ENCODE measurements at regions not wholly inside any gene's neighbourhood (a gene's known extent, or its start where the extent isn't known, plus 50 kb on each side); places are given as distances from the start of the nearest gene placed in this dataset.

DNA sequence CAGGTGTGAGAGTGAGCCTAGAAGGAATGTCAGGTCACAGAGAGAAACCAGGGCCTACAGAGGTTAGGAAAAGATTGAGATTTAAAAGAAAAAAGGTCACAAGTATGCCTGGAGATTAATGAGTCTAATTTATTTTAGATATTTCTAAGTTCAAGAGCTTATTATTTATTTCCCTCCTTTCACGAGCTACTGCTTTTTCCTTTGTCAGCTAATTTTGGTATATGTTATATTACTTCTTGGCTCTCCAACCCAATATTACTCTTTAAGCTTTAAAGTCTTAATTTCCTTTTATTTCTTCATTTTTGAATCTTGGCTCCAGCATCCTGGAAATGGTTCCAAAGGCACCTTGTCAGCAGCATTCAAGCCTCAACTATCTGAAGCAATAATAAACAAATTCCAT lies 109.5 kb upstream of the MIS18BP1 start:
- CTCF ChIA-PET, result no interaction called here
- POLR2A ChIA-PET, result no interaction called here

DNA sequence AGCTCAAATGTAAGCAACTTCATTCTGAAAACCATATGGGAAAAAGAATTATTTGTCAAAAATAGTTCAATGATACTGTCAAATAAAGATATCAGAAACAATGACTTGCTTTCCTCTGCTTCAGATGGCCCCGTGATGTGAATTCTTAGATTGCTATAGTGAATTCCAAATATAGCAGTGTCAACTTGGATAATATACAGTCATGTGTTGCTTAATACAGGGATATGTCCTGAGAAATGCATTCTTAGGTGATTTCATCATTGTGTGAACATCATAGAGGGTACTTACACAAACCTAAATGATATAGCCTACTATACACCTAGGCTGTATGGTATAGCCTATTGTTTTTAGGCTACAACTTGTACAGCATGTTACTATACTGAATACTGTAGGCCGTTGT lies 108.7 kb upstream of the MIS18BP1 start:
- Mint-ChIP-seq H3K9me3 (no peaks in the 10 kb centered on the region), H3K27me3 (no peaks in the 10 kb centered on the region), H3K27ac (no peak overlapping the region), H3K4me3 (no peak overlapping the region), H3K36me3 (ENCODE audit: low read depth) (no peaks in the 10 kb centered on the region), H3K4me1 (no peaks in the 10 kb centered on the region)
- DNase-seq, result no peak
- ChIA-PET CTCF (no interaction called here), POLR2A (no interaction called here)

More for the DNA sequence above, 109.5 kb upstream of the MIS18BP1 start:
- Mint-ChIP-seq H3K4me1 (no peaks in the 10 kb centered on the region), H3K27me3 (no peaks in the 10 kb centered on the region), H3K27ac (no peak overlapping the region), H3K9me3 (no peaks in the 10 kb centered on the region), H3K4me3 (no peak overlapping the region), H3K36me3 (ENCODE audit: low read depth) (no peaks in the 10 kb centered on the region)
- no peak for DNase-seq

DNA sequence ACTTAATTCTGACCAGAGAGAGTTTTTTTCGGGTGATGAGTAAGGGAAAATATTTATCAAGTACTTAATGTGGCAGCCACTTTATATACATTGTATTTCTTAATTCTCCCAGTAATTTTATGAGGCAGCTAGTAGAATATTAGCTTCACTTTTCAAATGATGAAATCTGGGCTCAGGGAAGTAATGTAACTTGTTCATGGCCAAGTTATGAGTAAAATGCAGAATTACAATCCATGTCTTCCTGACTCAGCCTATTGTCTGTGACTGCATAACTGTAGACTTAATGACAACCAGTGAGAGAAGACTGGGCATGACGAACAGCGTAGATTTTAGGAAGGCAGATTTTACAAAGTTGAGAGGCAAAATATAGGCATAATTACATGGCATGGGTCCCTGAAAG lies 106.7 kb upstream of the MIS18BP1 start:
- Mint-ChIP-seq H3K4me3 (no peak overlapping the region), H3K4me1 (no peaks in the 10 kb centered on the region), H3K36me3 (ENCODE audit: low read depth) (no peaks in the 10 kb centered on the region), H3K27me3 (no peaks in the 10 kb centered on the region), H3K9me3 (no peaks in the 10 kb centered on the region), H3K27ac (no peak overlapping the region)
- no peak for DNase-seq
- POLR2A ChIA-PET, result no interaction called here
- CTCF ChIA-PET, result no interaction called here

DNA sequence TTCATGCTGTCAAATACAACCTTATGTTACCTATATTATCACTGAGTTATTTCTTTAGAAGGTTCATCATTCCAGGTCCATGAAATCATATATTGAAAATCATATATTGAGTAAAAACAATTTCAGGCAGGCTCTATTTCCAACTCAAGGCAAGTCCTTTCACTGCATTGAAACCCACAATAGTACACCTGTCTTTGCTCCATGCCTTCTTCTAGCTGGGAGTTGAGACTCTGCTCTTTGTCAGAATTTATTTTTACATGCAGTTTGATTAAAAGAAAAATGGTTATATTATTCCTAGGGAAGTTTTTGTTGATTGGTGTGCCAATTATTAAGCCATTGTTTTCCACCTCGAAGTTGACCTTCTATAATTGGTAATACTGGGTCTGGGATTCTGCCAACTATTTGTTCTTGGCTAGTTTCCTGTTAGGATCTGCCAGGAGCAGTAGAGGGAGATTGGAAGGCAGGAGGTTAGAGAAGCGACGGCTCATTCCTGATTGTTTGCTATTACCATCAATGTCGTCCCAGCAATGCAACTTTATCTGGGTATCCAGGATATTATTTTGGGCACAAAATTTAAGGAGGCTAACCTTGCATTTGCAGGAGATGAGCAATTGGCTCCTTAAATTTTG lies 79.5 kb upstream of the MIS18BP1 start:
- POLR2A ChIA-PET, result no interaction called here
- H3K36me3 Mint-ChIP-seq (ENCODE audit: low read depth), result no peaks in the 10 kb centered on the region
- H3K9me3 Mint-ChIP-seq, result peaks cover 11% of the 10 kb centered on the region
- H3K4me3 Mint-ChIP-seq, result no peak overlapping the region
- DNase-seq, result no peak
- CTCF ChIA-PET, result no interaction called here
- no peaks in the 10 kb centered on the region for H3K4me1 Mint-ChIP-seq
- no peaks in the 10 kb centered on the region for H3K27me3 Mint-ChIP-seq
- no peak overlapping the region for H3K27ac Mint-ChIP-seq

DNA sequence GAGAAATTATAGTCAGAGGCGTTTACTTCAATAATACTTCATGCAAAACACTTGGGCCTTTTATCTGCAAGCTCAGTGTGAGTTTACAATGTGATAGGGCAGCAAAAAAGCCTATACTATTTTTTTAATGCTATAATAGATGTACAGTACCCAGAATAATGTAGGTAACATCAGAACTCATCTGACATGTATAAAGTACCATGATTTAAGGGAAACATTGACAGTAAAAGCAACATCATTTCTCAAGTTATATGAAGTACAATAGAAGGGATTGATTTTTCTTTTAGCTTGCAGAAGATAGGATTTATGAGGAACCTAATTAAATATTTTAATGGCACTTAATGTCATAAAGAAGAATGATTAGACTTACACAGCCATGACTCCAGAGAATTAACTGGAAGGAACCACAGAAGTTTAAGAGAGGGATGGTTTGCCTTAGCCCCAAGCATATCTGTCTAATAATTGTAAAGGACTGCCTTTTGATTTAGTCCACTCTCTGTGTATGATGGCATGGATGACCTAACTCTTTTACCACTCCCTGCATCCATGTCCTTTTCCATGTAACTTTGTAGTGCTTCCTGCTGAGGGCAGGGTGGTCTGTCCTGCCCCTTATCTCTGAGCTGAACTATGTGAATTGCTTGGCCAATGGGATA lies 55.9 kb upstream of the MIS18BP1 start:
- Mint-ChIP-seq H3K36me3 (ENCODE audit: low read depth) (no peaks in the 10 kb centered on the region), H3K27me3 (peaks cover 7% of the 10 kb centered on the region), H3K9me3 (peaks cover 7% of the 10 kb centered on the region), H3K4me3 (no peak overlapping the region), H3K27ac (no peak overlapping the region), H3K4me1 (no peaks in the 10 kb centered on the region)
- CTCF ChIA-PET, result no interaction called here
- no peak for DNase-seq
- POLR2A ChIA-PET, result no interaction called here

Measured in activated CD4-positive, alpha-beta memory T cell treated with anti-CD3 and anti-CD28 coated beads, Interleukin-2, amount 10 ng/mL, durations not matched to agents 7 days and 5 days (primary cell).